Islet of Langerhans (tissue), 1 donor: ENCODE measurements at regions not wholly inside any gene's neighbourhood (a gene's known extent, or its start where the extent isn't known, plus 50 kb on each side); places are given as distances from the start of the nearest gene placed in this dataset.

Experiments
- FAIRE-seq: peaks from one replicate; lab custom pipeline; 2011; peaks lifted over from hg19 to GRCh38; lab: Jason Lieb, UNC

GRCh38 chr7:52475001-52475582 lies 560.3 kb upstream of the POM121L12 start:
- no peak for FAIRE-seq

DNA sequence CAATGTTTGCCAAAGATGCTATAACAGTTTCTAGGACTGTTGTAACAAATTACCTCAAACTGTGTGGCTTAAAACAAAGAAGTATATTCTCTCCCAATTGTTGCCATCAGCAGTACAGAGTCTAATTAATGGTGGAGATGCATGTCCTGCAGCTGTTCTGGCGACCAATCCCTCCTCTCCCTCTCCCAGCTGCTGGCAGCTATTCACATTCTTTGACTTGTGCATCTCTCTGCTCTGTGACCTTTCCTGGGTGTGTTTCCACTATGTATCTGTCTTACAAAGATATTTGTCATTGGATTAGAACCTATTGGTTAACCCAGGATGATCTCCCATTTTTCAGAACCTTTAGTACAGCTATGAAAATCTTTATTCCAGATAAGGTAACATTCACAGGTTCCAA lies 561.7 kb upstream of the POM121L12 start:
- FAIRE-seq: no peak

- FAIRE-seq: no peak
Observed at GRCh38 chr7:52472006-52472620, 563.3 kb upstream of the POM121L12 start.

- FAIRE-seq: no peak
Observed at GRCh38 chr7:52465216-52465615, 570.2 kb upstream of the POM121L12 start.

- no peak for FAIRE-seq
Observed at GRCh38 chr7:52463341-52463740, 572.1 kb upstream of the POM121L12 start.

GRCh38 chr7:52462474-52462873 lies 573.0 kb upstream of the POM121L12 start:
- FAIRE-seq: no peak

DNA sequence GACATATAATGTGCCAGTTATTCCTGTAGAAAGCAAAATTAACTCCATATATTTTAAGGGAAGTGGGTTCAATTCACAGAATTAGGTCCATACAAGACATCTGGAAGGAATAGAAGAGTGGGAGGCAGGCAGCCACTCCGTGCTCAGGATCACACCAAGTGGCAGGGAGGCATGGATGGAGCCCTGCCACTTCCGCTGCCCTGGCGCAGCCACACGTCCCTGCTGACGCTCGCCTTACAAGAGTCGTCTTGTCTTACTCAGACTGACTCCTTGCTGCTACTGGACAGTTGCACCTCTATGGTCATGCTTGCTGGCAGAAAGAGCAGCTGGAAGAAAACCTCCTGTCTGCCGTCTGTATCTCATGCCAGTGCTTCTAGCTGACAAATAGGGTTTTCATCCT lies 579.9 kb upstream of the POM121L12 start:
- no peak for FAIRE-seq

GRCh38 chr7:52450816-52451215 lies 584.6 kb upstream of the POM121L12 start:
- no peak for FAIRE-seq

DNA sequence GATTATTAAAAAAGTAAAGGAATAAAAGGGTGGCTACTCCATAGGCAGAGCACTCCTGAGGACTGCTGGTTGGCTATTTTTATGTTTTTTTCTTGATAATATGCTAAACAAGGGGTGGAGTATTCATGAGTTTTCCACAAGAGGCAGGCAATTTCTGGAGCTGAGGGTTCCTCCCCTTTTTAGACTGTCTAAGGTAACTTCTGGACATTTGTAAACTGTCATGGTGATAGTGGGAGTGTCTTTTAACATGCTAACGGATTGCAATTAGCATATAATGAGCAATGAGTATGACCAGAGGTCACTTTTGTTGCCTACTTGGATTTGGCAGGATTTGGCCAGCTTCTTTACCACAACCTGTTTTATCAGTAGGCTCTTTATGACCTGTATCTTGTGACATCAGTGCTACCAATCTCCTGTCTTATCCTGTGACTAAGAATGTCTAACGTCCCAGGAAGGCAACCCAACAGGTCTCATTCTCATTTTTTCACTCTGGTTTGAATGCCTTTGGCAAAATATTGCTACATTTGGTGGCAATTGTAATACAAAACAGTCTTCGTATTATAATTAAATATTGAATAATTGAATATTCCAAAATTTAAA lies 587.8 kb upstream of the POM121L12 start:
- FAIRE-seq: no peak

GRCh38 chr7:52436278-52436677 lies 599.2 kb upstream of the POM121L12 start:
- no peak for FAIRE-seq

DNA sequence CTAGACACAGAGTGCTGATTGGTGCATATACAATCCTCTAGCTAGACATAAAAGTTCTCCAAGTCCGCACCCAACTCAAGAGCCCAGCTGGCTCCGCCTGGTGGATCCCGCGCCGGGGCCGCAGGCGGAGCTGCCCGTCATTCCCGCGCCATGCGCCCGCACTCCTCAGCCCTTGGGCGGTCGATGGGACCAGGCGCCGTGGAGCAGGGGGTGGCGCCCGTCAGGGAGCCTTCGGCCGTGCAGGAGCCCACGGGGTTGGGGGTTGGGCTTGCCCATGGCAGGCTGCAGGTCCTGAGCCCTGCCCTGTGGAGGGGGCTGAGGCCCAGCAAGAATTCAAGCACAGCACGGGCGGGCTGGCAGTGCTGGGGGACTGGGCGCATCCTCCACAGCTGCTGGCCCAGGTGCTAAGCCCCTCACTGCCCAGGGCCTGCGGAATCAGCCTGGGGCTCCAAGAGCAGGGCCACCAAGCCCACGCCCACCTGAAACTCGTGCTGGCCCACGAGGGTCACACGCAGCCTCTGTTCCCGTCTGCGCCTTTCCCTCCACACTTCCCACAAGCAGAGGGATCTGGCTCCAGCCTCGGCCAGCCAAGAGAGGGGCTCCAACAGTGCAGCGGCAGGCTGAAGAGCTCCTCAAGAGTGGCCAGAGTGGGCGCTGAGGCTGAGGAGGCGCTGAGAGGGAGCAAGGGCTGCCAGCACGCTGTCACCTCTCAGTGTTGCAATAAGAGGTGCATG lies 604.2 kb upstream of the POM121L12 start:
- FAIRE-seq: no peak

DNA sequence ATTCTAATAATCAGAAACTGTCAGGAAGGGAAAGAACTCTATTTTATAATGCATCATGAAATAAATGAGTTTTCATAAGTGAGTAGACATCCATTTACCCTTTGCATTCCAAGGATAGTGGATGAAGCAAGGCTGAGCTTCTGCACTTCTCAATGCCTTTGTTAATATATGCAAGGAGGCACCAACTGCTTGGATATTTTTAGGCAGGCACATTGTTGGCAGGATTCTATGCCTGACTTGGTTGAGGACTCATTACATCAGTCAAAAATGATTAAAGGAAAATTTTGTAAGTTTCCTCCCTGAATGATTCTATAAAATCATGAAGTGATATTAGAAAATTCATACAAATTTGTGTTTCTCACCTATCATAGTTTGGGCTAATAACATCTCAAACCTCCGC lies 612.2 kb upstream of the POM121L12 start:
- FAIRE-seq: no peak

DNA sequence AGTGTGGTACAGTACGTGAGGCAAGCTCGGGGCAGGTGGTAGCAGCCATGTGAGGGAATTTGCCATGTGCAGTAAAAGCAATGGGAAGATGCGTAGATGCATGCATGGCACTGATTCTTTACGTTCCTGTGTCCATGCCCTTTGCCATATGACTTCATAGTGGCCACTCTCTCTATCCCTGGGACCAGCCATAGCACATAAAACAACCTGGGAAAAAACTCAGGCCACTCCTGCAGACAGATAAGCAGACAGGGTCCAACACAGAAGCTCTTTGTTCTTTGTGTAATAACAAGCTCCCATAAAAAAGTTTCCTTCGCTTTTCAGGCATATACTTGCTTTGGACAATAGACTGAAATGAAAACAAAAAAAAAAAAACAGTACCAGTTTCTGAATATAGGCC lies 622.4 kb upstream of the POM121L12 start:
- no peak for FAIRE-seq

GRCh38 chr7:52410032-52410431 lies 625.4 kb upstream of the POM121L12 start:
- no peak for FAIRE-seq

- no peak for FAIRE-seq
Observed at GRCh38 chr7:52406808-52407207, 628.6 kb upstream of the POM121L12 start.

GRCh38 chr7:52382731-52383130 lies 652.7 kb upstream of the POM121L12 start:
- no peak for FAIRE-seq

DNA sequence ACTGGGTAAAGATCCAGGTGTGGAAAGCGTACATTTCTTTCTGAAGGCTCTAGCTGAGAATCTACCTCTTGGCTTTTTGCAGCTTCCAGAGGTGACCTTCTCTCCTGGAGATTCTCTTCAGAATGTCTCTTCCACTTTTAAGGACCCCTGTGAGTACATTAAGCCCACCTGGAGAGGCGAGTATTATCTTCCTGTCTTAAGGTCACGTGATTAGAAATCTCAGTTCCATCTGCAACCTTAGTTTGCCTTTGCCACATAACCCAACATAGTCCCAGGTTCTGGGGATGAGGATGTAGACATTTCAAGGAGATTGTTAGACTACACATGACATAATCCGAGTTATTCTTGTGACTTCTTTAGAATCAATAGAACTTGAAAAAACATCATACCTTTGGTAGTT lies 665.5 kb upstream of the POM121L12 start:
- no peak for FAIRE-seq

GRCh38 chr7:52365349-52365748 lies 670.1 kb upstream of the POM121L12 start:
- FAIRE-seq: no peak

GRCh38 chr7:52362521-52362920 lies 672.9 kb upstream of the POM121L12 start:
- FAIRE-seq: no peak

DNA sequence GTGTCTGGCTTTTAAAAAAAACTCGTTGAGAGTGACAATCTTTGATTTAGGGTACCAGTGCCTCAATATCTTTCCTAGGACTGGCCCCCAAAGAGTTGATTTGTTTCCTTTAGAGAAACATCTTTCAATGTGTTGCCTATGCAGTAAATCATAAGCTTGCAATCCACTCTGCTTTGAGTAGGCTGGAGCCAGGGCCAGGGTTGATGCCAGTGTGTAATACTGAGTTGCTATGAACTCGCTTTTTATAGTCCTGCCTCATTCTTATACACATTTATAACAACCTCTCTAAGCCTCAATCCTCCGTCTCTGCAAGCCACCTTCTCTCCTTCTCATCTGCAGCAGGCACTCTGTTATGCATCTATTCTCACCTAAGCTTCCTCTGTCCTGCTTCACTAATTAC lies 674.9 kb upstream of the POM121L12 start:
- FAIRE-seq: no peak

- no peak for FAIRE-seq
Observed at GRCh38 chr7:52355053-52355452, 680.4 kb upstream of the POM121L12 start.

DNA sequence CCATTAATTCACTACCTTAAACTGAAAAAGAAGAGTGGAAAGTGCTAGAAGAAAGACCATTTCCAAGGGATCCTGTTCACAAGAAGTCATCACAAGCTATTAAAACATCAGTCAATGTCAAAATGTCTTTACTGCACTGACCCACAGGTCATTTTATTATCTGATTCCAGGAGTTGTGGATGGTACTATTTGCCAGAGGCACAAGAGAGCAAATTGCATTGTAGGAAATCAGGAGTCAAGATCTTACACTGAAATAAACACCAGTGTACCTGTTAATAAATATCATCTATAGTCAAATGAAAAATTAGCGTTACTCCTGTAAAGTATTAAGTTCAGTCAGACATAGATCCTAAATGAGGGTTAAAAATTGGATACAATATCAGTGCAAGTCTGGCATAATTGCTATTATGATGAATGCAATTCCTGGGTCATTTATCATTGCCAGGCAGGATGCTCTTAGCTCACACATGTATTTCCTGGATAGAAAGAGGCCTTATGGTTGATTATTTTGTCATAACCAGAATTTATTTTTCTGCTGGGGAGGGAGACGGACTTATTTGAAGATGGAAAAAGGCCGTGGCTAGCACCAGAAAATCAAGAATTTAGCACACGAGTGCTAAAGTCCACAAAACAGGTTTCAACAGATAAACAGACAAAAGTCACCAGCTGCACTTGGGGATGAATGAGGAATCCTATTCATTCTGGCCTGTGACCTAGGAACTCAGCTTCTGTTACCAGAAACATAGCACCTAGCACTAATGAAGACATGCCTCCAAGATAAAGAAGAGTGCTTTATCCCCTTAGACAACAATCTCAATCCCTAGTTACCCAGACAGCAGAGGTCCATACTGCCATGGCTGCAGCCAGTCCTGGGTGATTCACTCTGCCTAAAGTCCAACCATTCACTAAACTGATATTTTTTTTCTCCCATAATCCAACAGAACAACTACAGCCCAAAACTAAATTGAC lies 683.1 kb upstream of the POM121L12 start:
- FAIRE-seq: no peak
